Breast epithelium (tissue), 3 donors: ENCODE measurements at regions not wholly inside any gene's neighbourhood (a gene's known extent, or its start where the extent isn't known, plus 50 kb on each side); places are given as distances from the start of the nearest gene placed in this dataset.

Experiments used
- CTCF ChIP-seq, 3 donors: fragments of 450-650 bp; IDR thresholded peaks; one replicate each; pipeline ENCODE4 v1.5.1; 2016 to 2017; ENCODE audit warnings: antibody characterized with exemption in 3 of 3, mild to moderate bottlenecking in 3 of 3, moderate library complexity in 3 of 3
- POLR2A ChIP-seq: fragments of 450-650 bp; IDR thresholded peaks from one replicate; pipeline ENCODE4 v1.6.1; 2016; ENCODE audit warnings: antibody characterized with exemption, mild to moderate bottlenecking, moderate library complexity

- no peak for TF ChIP-seq POLR2A
- TF ChIP-seq CTCF (IDR thresholded peaks at IDR 0.05): no peak
Measured at GRCh38 chr2:16064745-16065144, 124.4 kb downstream of the MYCN start.
